Left kidney (tissue), 1 donor: ENCODE measurements at regions not wholly inside any gene's neighbourhood (a gene's known extent, or its start where the extent isn't known, plus 50 kb on each side); places are given as distances from the start of the nearest gene placed in this dataset.
"Not testable (repeated sequence)": the region's sequence is repeated elsewhere in the genome, so short reads cannot be mapped to it uniquely, and the experiment has no call there.

Source experiments
- DNase-seq: peaks from one replicate; pipeline ENCODE4 v3.0.0-alpha.2; 2013

DNA sequence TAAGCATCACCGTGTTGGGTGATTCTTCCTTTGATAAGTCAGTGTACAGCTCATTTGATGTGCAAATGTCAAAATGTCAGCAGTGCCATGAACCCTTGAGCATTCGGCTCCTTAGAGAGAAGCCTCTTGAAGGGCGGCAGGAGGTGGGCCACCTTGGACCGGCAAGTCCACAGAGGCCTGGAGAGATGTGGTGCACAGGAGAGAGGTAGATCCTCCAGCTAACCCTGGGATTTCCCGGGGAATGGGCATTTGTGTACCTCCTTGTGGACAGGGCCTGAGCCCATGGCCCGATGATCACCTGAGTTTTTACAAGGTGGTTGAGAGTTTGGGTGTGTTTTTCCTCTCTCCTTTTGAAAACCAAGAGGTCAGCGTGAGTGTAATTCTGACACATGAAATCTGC, 133.2 kb upstream of the RCN1 start:
- no peak for DNase-seq

DNA sequence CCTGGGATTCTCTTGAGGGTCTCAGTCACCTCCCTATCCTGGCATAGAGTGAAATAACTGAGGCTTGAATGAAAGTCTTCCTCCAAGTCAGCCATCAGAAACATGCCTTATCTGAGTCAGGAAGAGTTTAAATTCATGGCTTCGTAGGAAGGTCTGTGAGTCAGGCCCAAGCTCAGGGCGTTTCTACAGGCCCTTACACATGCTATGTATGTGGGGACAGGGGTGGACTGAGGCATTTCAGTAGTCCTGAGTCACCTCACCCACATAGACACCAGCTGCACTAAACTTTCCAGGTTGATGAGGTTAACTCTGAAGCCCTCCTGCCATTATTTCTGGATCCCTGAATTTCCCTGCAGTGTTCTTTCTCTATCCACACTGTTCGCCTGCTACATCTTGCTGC, 134.6 kb upstream of the RCN1 start:
- no peak for DNase-seq

DNA sequence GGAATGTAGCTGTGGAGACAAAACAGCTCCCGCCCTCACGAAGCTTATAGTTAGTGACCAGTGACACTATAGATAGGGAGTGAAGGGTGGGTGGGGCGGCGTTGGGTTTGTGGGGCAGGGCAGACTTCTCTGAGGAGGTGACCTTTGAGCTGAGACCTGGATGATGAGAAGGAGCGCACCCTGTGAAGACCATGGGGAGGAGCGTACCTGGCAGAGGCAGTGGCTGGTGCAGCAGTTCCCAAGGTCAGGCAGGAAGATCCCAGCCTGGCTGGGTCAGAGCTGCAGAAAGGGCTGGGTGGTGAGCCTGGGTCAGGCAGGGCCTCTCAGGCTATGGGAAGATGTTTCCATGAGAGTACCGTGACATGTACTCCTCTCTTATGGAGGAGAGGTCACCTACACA, 135.0 kb upstream of the RCN1 start:
- no peak for DNase-seq

DNA sequence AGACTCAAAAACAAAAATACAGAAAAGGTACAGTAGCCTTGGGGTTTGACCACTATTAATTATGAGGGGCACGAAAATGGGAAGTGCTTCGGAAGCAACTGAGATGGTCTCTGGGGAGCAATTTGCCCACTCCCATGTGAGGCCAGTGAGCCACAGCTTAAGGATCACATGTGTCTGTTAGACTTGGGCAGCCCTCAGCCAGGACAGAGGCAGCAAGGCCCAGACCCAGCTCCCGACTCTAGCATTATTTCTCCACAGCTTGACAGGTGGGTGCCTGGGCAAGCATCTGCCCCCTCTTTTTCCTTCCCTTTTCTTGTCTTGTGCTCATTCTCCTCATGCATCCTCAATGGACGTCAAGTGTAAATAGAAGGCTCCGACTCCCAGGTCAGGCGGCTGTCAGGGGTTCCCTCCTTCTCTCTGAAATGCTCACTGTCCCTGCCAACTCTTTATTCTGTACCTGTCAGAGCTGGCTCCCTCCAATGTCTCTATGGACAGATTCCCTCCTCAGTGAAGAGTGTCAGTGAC, 137.0 kb upstream of the RCN1 start:
- DNase-seq: no peak

DNA sequence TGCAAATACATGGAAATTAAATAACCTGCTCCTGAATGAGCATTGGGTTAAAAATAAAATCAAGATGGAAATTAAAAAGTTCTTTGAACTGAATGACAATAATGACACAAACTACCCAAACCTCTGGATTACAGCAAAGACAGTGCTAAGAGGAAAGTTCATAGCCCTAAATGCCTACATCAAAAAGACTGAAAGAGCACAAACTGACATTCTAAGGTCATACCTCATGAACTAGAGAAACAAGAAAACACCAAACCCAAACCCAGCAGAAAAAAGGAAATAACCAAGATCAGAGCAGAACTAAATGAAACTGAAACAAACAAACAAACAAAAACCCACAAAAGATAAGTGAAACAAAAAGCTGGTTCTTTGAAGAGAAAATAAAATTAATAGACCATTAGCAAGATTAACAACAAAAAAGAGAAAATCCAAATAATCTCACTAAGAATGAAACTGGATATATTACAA, 138.6 kb upstream of the PAX6 start:
- not testable (repeated sequence) for DNase-seq

DNA sequence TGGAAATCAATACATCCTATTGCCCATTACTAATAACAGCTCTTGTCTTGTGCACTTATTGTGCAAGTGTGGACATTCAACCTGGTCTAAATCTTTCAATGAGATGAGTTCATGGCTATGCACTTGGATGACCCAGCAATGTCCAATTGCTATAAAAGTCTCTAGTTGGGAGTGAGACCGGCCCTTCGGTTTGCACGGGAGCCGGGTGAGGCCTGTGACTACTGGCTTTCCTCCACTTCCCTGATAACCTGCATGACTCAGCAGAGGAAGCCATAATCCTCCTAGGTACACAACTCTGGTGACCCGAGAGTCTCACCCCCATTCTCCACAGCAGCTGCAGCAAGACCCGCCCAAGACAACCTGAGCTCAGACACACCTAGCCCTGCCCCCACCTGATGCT, 135.9 kb upstream of the PAX6 start:
- DNase-seq: no peak

DNA sequence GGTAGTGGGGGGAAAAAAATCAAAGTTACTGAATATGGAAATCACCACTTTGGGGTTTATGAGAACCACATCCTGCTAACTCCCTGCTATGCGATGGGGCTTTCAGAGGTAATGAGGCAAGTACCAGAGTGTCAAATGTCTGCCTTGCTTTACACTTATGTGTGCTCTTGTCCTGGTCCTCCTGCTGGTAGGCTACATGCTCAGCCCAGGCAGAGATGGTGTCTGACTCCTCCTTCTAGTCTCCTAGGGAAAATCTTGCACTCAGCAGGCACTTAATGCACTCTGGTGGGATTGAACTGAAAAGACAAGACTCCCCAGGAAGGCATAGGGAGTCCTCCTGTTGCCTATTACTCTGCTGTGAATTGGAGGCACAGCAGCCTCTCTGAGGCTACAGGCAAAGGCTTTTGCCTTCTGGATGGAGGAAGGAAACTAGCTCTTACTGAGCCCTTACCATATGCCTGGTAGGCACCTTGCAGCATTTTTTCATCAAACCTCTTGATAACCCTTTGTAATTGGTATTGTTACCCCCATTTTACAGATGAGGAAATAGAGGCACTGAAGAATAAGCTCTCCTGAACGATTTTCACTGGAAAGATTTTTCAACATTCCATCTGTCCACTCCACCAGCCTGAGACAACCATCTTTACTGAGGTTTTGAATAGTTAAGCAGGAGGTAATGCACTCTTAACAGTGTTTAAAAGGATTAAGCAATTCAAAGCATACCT, 132.1 kb upstream of the PAX6 start:
- no peak for DNase-seq

DNA sequence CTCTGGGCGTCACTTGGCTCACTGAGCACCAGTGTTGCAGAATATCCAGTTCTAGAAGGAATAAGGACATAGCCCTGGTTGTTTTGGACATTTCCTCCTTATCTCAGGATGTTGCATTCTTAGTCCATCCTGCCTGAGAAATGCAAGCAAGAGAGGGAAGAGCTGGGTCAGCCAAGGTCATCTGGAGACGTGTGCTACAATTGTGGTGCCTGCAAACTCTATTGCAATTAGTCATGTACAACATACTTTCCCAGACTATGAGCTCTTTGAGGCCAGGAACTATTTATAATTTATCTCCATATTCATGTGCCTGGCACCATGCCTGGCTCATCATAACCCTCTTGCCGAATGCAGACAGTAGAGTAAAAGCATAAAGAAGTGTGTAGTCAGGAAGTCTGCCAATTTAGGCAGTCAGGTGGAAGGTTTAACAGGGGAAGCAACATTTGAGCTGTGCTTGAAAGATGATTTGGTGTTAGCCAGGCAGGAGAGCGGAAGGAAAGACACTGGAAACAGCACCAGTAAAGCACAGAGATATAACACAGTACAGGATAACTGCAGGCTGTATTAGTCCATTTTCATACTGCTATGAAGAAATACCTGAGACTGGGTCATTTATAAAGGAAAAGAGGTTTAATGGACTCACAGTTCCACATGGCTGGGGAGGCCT, 129.4 kb upstream of the PAX6 start:
- no peak for DNase-seq

DNA sequence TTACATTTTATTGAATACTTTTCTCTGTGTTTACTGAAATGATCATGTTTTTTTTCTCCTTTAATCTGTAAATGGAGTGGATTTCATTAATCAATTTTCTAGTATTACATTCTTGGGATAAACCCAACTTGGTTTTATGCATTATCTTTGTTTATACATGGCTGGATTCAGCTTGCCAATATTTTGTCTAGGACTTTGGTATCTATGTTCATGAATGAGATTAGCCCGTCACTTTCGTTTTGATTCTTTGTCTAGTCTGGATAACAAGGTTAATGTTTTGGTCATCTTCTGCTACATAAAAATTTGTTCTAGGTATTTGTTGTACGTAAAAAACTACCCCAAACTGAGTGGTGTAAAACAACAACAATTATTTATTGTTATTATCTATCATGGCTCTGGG, 127.9 kb upstream of the PAX6 start:
- no peak for DNase-seq

DNA sequence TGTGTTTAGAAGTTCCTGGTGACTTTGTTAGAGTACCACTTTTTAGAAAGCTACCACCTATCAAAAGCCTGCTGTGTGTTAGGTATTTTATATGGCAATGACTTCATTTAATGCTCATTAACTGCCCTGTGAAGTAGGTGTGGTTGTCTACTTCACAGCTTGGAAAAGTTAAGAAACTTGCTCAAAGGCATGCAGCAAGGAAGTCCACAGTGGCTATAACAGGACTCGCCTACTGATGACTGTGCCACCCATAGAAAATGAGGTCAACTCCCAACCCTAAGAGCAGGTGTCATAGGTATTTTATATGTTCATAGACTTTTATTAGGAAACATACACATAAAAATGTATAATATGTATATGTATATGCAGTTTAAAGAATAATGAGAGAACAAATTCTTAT, 125.2 kb upstream of the PAX6 start:
- no peak for DNase-seq

DNA sequence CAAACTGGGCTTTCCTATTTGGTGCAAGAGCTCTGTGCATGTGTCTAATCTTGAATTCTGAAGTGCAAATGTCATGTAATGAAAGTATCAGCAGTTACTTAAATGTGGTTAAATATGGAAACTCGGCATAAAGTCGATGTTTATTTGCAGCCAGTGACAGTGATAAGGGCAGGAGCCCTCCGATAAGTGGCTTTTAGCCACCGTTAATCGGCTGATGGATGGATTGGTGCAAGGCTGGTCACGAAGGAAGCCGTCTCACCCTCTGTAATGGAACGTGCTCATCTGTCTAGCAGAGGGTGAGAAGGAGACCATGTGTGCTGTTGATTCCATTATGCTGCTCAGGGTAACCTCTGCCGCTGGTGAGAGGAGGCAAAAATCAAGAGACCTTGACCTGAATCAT, 121.8 kb upstream of the PAX6 start:
- DNase-seq: no peak

DNA sequence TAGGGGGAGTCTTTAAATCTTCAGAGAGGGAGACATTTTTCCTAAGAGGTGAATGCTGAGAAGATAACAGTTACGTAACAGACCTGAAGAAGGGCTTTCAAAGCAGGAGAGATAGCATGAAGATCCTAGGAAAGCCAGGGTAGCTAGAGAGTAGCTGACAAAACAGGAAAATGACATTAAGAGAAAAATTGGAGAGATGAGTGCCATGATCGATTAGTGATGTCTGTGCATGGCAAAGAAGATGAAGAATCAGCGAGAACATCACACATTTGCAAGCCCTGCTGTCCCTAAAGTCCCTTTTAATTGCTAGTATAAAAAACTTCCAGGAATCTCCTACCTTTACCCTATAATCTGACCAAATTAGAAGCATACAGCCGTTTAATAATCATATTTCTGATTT, 116.9 kb upstream of the PAX6 start:
- no peak for DNase-seq

DNA sequence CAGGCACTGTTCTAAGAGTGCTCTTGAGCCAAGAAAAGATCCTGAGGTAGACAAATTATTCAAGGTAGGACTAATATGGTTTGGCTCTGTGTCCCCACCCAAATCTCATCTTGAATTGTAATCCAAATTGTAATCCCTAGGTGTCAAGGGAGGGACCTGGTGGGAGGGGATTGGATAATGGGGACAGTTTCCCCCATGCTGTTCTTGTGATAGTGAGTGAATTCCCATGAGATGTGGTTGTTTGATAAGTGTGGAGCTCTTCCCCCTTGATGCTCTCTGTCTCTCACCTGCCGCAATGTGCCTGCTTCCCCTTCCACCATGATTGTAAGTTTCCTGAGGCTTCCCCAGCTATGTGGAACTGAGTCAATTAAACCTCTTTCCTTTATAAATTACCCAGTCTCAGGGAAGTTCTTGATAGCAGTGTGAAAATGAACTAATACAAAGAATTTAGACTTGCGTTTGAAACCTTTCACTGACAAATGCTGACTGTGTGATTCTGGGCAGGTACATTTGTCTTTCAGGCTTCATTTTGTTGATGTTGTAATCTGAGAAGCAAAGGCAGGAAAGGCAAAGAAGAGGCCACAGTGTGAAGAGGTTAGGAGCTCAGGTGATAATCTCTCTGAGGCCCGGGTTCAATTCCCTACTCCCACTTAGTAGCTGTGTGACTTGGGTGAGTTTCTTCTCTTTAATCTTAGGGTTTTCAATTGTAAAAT, 115.8 kb upstream of the PAX6 start:
- no peak for DNase-seq

DNA sequence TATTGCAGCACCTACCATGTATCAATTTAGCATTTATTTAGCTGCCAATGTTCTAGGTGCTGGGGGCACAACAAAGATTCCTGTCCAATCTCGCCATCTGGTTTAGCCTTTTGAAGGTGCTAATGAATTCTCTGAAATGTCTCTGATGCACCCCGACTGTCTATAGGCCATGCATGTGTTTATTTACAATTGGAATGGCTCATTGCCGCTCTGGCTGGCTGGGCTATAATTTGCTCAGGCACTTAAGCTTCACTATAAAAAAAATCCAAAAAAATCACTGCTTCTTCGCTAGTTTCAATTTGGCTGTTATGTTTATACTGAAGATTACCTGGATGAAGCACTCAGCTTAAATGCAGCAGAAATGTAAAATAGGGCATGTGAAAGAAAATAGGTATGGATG, 115.0 kb upstream of the PAX6 start:
- no peak for DNase-seq

DNA sequence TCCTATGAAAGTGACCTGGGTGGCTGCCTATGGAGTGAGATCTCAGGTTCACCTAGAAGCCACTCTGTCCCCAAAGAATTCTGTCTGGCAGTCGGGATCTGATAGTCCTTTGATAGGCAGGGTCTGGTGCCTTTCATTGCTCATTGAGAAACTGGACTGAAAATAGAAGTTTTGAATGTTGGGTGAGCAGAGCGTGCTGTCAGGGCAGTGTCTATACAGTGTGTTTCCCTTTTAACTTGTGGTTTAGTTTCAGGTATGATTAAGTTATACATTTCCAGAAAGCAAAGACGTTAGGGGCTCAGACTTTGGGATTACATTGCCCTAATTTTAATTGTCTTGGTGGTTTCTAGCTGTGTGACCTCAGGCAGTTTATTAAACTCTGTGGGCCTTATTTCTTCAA, 111.3 kb upstream of the PAX6 start:
- no peak for DNase-seq

DNA sequence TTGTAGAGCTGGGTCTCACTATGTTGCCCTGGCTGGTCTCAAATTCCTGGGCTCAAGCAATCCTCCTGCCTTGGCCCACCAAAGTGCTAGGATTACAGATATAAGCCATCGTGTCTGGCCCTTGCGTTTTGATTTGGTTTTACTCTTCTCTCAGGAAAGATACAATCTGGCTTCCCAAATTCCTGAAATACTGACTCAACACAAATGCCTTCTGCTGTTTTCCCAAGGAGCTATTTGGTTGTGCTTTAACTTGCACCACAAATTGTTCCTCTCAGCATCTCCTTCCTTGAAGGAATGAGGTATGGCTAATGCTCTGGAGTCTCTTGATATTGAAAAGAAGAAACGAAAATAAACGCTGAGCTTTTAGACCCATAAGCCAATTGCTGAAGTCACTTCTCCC, 110.0 kb upstream of the PAX6 start:
- DNase-seq: no peak

DNA sequence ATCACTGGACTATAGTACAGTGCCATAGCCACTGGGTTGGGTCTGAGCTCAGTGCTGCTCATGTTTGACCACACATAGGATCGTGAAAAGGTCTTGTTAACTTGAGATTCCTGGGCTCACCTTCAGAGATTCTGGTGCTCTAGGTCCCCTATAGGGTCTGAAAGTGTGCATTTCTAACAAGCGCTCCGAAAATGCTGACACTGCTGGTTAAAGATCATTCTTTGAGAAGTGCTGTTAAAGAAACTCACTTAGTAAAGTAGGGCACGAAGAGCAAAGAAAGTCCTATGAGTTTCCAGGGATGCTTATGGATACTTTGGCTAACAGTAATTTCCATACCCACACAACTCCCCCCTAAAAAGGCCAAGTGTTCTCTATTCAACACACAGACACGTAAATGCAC, 108.1 kb upstream of the PAX6 start:
- no peak for DNase-seq

DNA sequence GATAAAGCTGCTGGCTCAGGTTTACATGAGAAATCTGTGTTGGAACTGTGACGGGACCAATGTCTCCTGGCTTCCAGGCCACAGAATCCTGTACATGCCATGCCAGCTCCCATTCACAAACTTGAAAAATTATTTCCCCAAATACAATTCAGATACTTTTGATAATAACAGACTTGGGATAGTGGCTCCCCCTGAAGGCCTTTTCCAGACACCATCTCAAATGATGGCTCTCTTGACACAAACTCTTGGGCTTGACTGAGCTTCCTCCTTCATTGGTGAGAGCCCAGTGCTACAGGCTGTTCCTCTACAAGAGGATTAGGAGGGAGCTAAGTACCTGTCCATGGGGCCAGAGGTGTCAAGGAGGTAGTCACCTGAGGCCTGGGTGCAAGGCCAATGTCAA, 104.7 kb upstream of the PAX6 start:
- DNase-seq: no peak

DNA sequence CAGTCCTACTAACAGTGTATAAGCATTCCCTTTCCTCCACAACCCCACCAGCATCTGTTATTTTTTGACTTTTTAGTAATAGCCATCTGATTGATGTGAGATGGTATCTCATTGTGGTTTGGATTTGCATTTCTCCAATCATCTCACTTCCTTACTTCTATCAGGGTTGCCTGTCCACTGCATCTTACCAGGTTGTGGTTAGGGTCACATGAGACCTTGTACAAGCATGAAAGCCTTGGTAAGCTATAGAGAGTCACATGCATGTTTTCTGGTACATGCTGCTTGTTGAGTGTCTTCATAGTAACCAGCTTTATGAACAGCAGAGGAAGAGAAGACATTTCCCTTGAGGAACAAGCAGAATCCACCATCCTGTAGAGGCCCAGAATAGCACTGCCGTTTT, 102.9 kb upstream of the PAX6 start:
- no peak for DNase-seq

DNA sequence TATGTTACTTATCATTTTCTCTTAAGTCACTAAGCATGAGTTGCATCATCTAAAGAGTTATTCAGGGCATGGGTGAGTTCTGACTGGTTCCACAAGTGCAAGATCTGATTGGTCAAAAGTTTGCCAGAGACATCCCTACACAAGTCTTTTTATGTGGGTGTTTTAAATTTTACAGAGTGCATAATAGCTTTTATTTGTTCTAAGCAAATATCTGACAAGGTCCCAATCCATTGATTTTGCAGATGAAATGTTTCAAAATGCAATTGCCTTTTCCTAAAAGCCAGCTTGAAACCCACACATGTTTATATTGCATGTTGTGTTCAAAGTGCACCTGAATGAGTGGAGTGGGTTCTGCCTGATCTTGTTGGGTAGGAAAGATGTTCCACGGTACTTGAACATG, 101.7 kb upstream of the PAX6 start:
- no peak for DNase-seq

DNA sequence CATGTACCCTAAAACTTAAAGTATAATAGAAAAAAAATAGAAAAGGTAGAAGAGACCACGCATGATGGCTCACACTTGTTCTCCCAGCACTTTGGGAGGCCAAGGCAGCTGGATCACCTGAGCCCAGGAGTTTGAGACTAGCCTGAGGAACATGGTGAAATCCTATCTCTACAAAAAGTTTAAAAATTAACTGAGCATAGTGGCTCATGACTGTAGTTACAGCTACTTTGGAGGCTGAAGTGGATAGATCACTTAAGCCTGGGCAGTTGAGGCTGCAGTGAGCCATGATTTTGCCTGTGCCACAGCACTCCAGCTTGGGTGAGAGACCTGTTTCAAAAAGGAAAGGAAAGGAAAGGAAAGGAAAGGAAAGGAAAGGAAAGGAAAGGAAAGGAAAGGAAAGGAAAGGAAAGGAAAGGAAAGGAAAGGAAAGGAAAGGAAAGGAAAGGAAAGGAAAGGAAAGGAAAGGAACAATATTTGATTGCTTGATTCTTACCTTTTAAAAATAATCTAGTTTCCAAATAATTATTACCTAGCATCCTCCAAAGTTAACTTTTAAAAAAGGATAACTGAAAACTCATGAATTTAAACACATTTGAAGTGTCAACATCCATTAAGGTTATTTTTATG, 99.9 kb upstream of the PAX6 start:
- no peak for DNase-seq

DNA sequence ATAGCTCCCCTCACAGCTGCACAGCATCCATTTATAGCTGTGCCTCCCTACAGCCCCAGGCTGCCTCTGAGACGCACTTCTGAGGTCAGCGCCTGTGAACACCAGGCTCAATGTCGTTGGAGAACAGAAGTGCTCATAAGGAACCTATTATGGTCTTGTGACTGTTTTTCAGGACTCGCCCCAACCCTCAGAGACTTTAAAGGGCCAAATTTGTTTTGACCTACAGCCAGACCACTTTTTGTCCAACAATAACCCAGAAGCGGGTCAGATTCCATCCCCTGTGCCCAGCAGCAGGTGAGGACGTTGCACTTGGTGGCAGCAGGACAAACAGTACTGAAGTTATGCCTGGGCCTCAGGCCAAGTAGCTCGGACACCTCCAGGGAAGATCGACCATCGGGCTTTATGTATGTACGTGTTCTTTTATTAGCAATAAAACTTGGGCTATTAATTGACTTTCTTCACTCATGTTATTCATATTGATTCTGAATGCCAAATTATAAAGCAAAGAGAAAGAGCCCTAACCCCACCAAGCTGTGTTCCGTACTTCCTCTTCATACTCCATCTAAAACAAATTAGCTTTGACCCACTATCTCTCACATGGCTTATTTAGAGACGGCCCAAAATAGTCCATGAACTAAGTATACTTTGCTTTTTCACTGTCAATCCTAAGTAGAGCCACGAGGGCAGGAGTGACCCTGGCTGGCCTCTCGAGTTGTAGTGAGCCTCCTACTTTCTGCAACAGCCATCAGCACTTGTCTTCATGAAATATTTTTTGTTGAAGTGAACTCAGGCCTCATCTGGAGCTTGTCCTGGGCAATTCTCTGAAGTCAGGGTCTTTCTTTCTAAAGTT, 92.3 kb upstream of the PAX6 start:
- DNase-seq: no peak
